HG02678 (cell line): ENCODE measurements at regions not wholly inside any gene's neighbourhood (a gene's known extent, or its start where the extent isn't known, plus 50 kb on each side); places are given as distances from the start of the nearest gene placed in this dataset.

Source experiments
- ATAC-seq: cut with Tn5 transposase; IDR thresholded peaks from one replicate; pipeline ENCODE4 v1.9.1; 2021; ENCODE audit warnings: mild to moderate bottlenecking, moderate library complexity; ENCODE audit not compliant: unreplicated experiment

GRCh38 chr2:18325118-18325517 lies 235.3 kb downstream of the RDH14 start:
- ATAC-seq: no peak

GRCh38 chr2:18319987-18320386 lies 240.5 kb downstream of the RDH14 start:
- no peak for ATAC-seq

GRCh38 chr2:18317017-18317416 lies 243.4 kb downstream of the RDH14 start:
- ATAC-seq: no peak

GRCh38 chr2:18312818-18313217 lies 247.6 kb downstream of the RDH14 start:
- no peak for ATAC-seq

GRCh38 chr2:18311420-18312195 lies 248.8 kb downstream of the RDH14 start:
- no peak for ATAC-seq

GRCh38 chr2:18309627-18310026 lies 250.8 kb downstream of the RDH14 start:
- no peak for ATAC-seq

- no peak for ATAC-seq
Measured at GRCh38 chr2:18309188-18309587, 251.3 kb downstream of the RDH14 start.

GRCh38 chr2:18304849-18305248 lies 255.6 kb downstream of the RDH14 start:
- no peak for ATAC-seq

- no peak for ATAC-seq
Measured at GRCh38 chr2:18301421-18302139, 258.9 kb downstream of the RDH14 start.

- ATAC-seq: no peak
Measured at GRCh38 chr2:18299423-18300212, 260.8 kb downstream of the RDH14 start.

- no peak for ATAC-seq
Measured at GRCh38 chr2:18297534-18298058, 262.9 kb downstream of the RDH14 start.

- no peak for ATAC-seq
Measured at GRCh38 chr2:18290386-18290785, 270.1 kb downstream of the RDH14 start.

- no peak for ATAC-seq
Measured at GRCh38 chr2:18286897-18287296, 273.6 kb downstream of the RDH14 start.

- no peak for ATAC-seq
Measured at GRCh38 chr2:18284331-18284730, 276.1 kb downstream of the RDH14 start.

GRCh38 chr2:18282026-18282425 lies 278.4 kb downstream of the RDH14 start:
- ATAC-seq: no peak

- no peak for ATAC-seq
Measured at GRCh38 chr2:18276583-18277075, 283.8 kb downstream of the RDH14 start.

- ATAC-seq: no peak
Measured at GRCh38 chr2:18273205-18273604, 287.2 kb downstream of the RDH14 start.

GRCh38 chr2:18272148-18272494 lies 288.3 kb downstream of the RDH14 start:
- no peak for ATAC-seq

- ATAC-seq: no peak
Measured at GRCh38 chr2:18271370-18272147, 288.9 kb downstream of the RDH14 start.

- ATAC-seq: no peak
Measured at GRCh38 chr2:18268400-18268799, 292.1 kb downstream of the RDH14 start.
